Chondrocyte (in vitro differentiated cells): ENCODE measurements at regions not wholly inside any gene's neighbourhood (a gene's known extent, or its start where the extent isn't known, plus 50 kb on each side); places are given as distances from the start of the nearest gene placed in this dataset.

Source experiments
- DNase-seq: peaks from one replicate; pipeline ENCODE4 v3.0.0; 2021; ENCODE audit warnings: mixed read lengths, low spot score
- H3K27ac Mint-ChIP-seq: one replicate; pipeline ENCODE4 v1.8.0; 2021; ENCODE audit warnings: mild to moderate bottlenecking, moderate library complexity, mixed read lengths; ENCODE audit not compliant: unreplicated experiment
- H3K27me3 Mint-ChIP-seq: 2 replicates; pipeline ENCODE4 v1.8.0; 2021; ENCODE audit warnings: low read depth, mixed read lengths
- H3K36me3 Mint-ChIP-seq: 2 replicates; pipeline ENCODE4 v1.8.0; 2021; ENCODE audit warnings: low read depth, mixed read lengths
- H3K4me1 Mint-ChIP-seq: 2 replicates; pipeline ENCODE4 v1.8.0; 2021; ENCODE audit warnings: low read depth, mild to moderate bottlenecking, mixed read lengths
- H3K4me3 Mint-ChIP-seq: one replicate; pipeline ENCODE4 v1.8.0; 2021; ENCODE audit warnings: mild to moderate bottlenecking, moderate library complexity, mixed read lengths; ENCODE audit not compliant: unreplicated experiment
- H3K9me3 Mint-ChIP-seq: 2 replicates; pipeline ENCODE4 v1.8.0; 2021; ENCODE audit warnings: low read depth, mixed read lengths
- TF ChIP-seq, protein P1 (sequence below): fragments of 200-600 bp; sonication (generic); IDR thresholded peaks from 2 replicates; pipeline ENCODE4 v1.5.0; 2021; ENCODE audit warnings: antibody characterized with exemption, mild to moderate bottlenecking, moderate library complexity

DNA sequence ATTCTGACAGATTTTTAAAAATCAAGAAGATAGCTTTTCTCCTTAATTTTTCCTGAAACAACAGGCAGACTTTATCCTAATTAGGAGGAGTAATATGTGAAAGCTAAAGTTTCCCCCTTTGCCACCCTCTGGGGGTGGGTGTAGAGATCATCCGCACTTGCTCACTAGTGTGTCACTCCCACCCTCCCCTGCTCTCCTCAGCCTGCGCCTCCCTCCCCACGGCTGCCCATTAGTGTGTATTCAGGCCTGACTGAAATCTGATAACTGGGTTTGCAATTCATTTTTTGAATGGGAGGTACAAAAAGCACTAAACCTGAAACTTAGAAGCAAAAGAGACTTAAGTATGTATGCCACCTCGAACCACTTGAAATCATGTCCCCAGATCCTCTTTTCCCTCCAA, 110.4 kb upstream of the TRIM2 start:
- no peak overlapping the region for H3K27ac Mint-ChIP-seq

DNA sequence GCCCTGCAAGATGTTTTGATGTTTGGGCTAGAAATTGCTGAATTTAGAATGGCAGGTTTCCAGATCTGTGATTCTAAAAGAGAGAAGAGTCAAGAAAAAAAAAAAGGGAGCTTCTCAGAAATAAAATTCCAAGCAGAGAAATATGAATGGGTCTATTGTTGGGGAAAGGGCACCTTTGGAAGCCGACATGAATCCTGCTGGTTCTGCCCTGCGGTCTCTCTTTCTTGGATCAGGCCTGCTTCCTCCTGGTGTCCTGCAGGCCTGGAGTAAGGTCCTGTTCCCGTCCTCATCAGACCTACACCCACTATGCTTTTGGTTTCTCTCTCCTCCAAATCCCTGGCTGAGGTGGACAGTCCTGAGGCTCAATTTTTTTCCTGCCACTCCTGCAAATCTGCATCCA, 109.8 kb upstream of the TRIM2 start:
- no peaks in the 10 kb centered on the region for H3K27me3 Mint-ChIP-seq
- H3K36me3 Mint-ChIP-seq: no peaks in the 10 kb centered on the region
- H3K4me1 Mint-ChIP-seq: no peaks in the 10 kb centered on the region
- H3K9me3 Mint-ChIP-seq: peaks cover 2% of the 10 kb centered on the region
- no peak overlapping the region for H3K4me3 Mint-ChIP-seq
- TF ChIP-seq, protein P1, sequence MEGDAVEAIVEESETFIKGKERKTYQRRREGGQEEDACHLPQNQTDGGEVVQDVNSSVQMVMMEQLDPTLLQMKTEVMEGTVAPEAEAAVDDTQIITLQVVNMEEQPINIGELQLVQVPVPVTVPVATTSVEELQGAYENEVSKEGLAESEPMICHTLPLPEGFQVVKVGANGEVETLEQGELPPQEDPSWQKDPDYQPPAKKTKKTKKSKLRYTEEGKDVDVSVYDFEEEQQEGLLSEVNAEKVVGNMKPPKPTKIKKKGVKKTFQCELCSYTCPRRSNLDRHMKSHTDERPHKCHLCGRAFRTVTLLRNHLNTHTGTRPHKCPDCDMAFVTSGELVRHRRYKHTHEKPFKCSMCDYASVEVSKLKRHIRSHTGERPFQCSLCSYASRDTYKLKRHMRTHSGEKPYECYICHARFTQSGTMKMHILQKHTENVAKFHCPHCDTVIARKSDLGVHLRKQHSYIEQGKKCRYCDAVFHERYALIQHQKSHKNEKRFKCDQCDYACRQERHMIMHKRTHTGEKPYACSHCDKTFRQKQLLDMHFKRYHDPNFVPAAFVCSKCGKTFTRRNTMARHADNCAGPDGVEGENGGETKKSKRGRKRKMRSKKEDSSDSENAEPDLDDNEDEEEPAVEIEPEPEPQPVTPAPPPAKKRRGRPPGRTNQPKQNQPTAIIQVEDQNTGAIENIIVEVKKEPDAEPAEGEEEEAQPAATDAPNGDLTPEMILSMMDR: no peak
- DNase-seq: no peak
- H3K27ac Mint-ChIP-seq: no peak overlapping the region

More for the DNA sequence above, 110.4 kb upstream of the TRIM2 start:
- H3K27me3 Mint-ChIP-seq: no peaks in the 10 kb centered on the region
- no peaks in the 10 kb centered on the region for H3K36me3 Mint-ChIP-seq
- DNase-seq: no peak
- H3K4me3 Mint-ChIP-seq: no peak overlapping the region
- peaks cover 2% of the 10 kb centered on the region for H3K9me3 Mint-ChIP-seq
- peaks cover 6% of the 10 kb centered on the region for H3K4me1 Mint-ChIP-seq
- TF ChIP-seq, protein P1: no peak

DNA sequence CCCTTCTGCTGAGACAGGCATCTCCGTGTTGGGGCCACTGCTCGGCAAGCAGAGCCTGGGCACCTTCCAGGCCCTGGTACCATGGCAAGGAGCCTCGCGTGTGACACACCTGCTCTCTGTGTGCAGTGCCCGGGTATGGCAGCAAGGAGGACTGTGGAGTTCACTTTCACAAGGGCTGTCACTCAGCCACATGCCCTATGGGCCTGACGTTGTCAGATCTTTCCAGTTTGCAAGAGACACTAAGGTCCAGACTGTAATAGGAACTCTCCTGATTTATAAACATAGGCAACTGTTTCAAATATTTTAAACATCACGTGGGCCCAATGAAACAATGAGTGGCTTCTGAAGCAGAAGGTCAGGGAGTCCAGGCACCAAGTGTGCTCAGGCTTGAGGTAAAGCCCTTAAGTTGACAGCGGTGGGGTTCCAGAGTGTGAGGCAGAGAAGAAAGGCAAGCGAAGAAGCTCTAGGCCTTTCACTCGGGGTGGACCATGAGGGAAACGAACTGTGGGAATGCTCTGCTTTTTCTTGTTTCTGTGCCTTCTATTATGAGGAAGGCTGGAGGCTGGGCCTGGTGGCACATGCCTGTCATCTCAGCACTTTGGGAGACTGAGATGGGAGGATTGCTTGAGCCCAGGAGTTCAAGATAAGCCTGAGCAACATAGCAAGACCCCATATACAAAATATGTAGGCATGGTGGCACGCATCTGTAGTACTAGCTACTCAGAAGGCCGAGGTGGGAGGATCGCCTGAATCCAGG, 108.6 kb upstream of the TRIM2 start:
- TF ChIP-seq, protein P1: no peak
- Mint-ChIP-seq H3K36me3 (no peaks in the 10 kb centered on the region), H3K27ac (no peak overlapping the region), H3K4me3 (no peak overlapping the region), H3K4me1 (no peaks in the 10 kb centered on the region), H3K27me3 (peaks cover under 1% of the 10 kb centered on the region), H3K9me3 (peaks cover 2% of the 10 kb centered on the region)
- DNase-seq: no peak

DNA sequence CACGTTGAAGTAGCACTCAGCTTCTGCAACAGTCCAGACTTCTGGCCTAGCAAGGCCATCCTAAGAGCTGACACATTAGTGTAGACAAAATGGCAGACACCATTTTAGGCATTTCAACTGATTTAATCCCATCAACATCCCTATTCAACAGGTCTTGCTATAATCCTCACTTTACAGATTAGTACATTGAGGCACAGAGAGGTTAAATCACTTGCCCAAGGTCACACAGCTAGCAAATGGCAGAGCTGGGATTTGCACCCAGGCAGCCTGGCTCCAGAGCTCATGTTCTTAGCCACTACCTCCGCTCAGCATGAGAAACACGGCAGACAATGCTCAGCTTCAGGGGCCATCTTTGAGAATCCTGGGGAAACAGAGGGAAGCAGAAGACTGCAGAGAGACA, 107.9 kb upstream of the TRIM2 start:
- DNase-seq: no peak
- TF ChIP-seq, protein P1: no peak
- no peak overlapping the region for H3K27ac Mint-ChIP-seq
- H3K36me3 Mint-ChIP-seq: peaks cover 1% of the 10 kb centered on the region
- H3K4me3 Mint-ChIP-seq: no peak overlapping the region
- H3K9me3 Mint-ChIP-seq: peaks cover 5% of the 10 kb centered on the region
- peaks cover 4% of the 10 kb centered on the region for H3K27me3 Mint-ChIP-seq
- H3K4me1 Mint-ChIP-seq: no peaks in the 10 kb centered on the region

DNA sequence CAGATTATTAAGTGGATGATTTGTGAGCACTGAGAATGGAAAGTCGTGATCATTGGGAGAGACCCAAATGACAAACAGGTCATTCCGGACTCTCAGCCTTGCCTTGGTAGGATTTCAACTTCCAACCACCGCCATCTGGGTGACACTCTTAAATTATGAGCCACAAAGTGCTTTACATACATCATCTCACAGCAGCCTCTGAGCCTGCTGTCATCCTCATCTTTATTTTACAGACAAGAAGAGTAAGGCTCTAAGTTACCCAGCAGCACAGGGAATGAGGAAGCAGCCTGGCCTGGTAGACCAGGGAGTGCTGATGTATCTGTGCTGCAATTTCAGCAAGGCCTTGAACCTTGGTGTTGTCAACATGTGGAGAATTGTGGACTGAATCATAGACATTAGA, 105.8 kb upstream of the TRIM2 start:
- no peaks in the 10 kb centered on the region for H3K4me1 Mint-ChIP-seq
- peaks cover 3% of the 10 kb centered on the region for H3K9me3 Mint-ChIP-seq
- no peak for DNase-seq
- peaks cover 1% of the 10 kb centered on the region for H3K36me3 Mint-ChIP-seq
- TF ChIP-seq, protein P1: no peak
- no peak overlapping the region for H3K4me3 Mint-ChIP-seq
- H3K27ac Mint-ChIP-seq: no peak overlapping the region
- peaks cover 19% of the 10 kb centered on the region for H3K27me3 Mint-ChIP-seq
